ENCODE measurements at regions not wholly inside any gene's neighbourhood (a gene's known extent, or its start where the extent isn't known, plus 50 kb on each side); places are given as distances from the start of the nearest gene placed in this dataset.
"Not testable (repeated sequence)": the region's sequence is repeated elsewhere in the genome, so short reads cannot be mapped to it uniquely, and the experiment has no call there.

GRCh38 chrX:73932522-73932921, 80.0 kb upstream of the XIST start:
- H3K4me3 ChIP-seq (ENCODE audit: low read depth, low read length): no peak overlapping the region
- no peak for TF ChIP-seq CTCF (conservative IDR thresholded peaks at IDR 0.05; ENCODE audit: low read depth, low read length)
- no peak for DNase-seq (ENCODE audit: low read depth)

GRCh38 chrX:73930300-73930699, 77.8 kb upstream of the XIST start:
- H3K4me3 ChIP-seq (ENCODE audit: low read depth, low read length): no peak overlapping the region
- no peak for TF ChIP-seq CTCF (conservative IDR thresholded peaks at IDR 0.05; ENCODE audit: low read depth, low read length)
- DNase-seq (ENCODE audit: low read depth): no peak

GRCh38 chrX:73922856-73923455, 70.4 kb upstream of the XIST start:
- H3K4me3 ChIP-seq (ENCODE audit: low read depth, low read length): no peak overlapping the region
- TF ChIP-seq CTCF (conservative IDR thresholded peaks at IDR 0.05; ENCODE audit: low read depth, low read length): no peak
- DNase-seq (ENCODE audit: low read depth): no peak

GRCh38 chrX:73916931-73917667, 64.6 kb upstream of the XIST start:
- no peak overlapping the region for H3K4me3 ChIP-seq (ENCODE audit: low read depth, low read length)
- peak; percentile 93 for DNase-seq (ENCODE audit: low read depth)
- TF ChIP-seq CTCF (conservative IDR thresholded peaks at IDR 0.05; ENCODE audit: low read depth, low read length): no peak

- TF ChIP-seq CTCF (conservative IDR thresholded peaks at IDR 0.05; ENCODE audit: low read depth, low read length): no peak
- DNase-seq (ENCODE audit: low read depth): no peak
- H3K4me3 ChIP-seq (ENCODE audit: low read depth, low read length): no peak overlapping the region
These were observed 64.0 kb upstream of the XIST start for GRCh38 chrX:73916489-73916888.

- not testable (repeated sequence) for DNase-seq (ENCODE audit: low read depth); H3K4me3 ChIP-seq (ENCODE audit: low read depth, low read length)
These were observed 62.3 kb upstream of the XIST start for GRCh38 chrX:73914792-73915191.

- TF ChIP-seq CTCF (conservative IDR thresholded peaks at IDR 0.05; ENCODE audit: low read depth, low read length): no peak
- DNase-seq (ENCODE audit: low read depth): peak; percentile 54
These were observed 61.1 kb upstream of the XIST start for GRCh38 chrX:73913580-73913979.

GRCh38 chrX:73911946-73912345, 59.4 kb upstream of the XIST start:
- not testable (repeated sequence) for DNase-seq (ENCODE audit: low read depth); H3K4me3 ChIP-seq (ENCODE audit: low read depth, low read length)

More at GRCh38 chrX:73913580-73913979, 61.1 kb upstream of the XIST start:
- no peak overlapping the region for H3K4me3 ChIP-seq (ENCODE audit: low read depth, low read length)

- H3K4me3 ChIP-seq (ENCODE audit: low read depth, low read length); DNase-seq (ENCODE audit: low read depth): not testable (repeated sequence)
These were observed 53.3 kb upstream of the XIST start for GRCh38 chrX:73905749-73906374.

Measured in choroid plexus epithelial cell (primary cell).